ENCODE measurements at regions not wholly inside any gene's neighbourhood (a gene's known extent, or its start where the extent isn't known, plus 50 kb on each side); places are given as distances from the start of the nearest gene placed in this dataset.

DNA sequence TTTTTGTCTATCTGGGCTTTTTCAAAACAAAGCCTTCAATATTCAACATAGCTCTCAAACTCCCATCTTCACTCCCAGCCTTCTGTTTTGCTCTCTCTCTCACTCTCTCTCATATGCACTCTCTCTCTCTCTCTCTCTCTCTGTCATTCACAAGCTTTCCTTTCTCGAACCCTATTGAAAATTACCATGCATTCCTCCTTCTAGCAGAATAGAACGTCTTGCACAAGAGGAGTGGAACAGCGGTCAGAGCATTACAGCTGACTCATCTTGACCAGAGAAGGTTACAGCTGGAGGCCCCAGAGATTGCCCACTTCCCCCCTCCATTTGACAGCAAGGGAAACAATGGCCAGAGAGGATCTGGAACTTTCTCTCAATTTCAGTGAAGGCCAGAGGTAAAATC lies 51.0 kb upstream of the LIFR start:
- no peak for TF ChIP-seq Cebpa-rat (IDR thresholded peaks at IDR 0.05)
- H3K4me3 ChIP-seq: no peak overlapping the region
- H3K9ac ChIP-seq: no peak overlapping the region
- no peak overlapping the region for H3K27ac ChIP-seq
- no peaks in the 10 kb centered on the region for H3K27me3 ChIP-seq
- H3K9me3 ChIP-seq: no peaks in the 10 kb centered on the region
- H4K20me1 ChIP-seq: no peaks in the 10 kb centered on the region
- H3K36me3 ChIP-seq: no peaks in the 10 kb centered on the region
- H3K4me1 ChIP-seq: no peaks in the 10 kb centered on the region
- no peak overlapping the region for H3K4me2 ChIP-seq

- no peaks in the 10 kb centered on the region for H3K36me3 ChIP-seq
- H3K27ac ChIP-seq: no peak overlapping the region
- no peaks in the 10 kb centered on the region for H4K20me1 ChIP-seq
- no peak overlapping the region for H3K9ac ChIP-seq
- H3K27me3 ChIP-seq: no peaks in the 10 kb centered on the region
- no peaks in the 10 kb centered on the region for H3K9me3 ChIP-seq
- no peak overlapping the region for H3K4me2 ChIP-seq
- TF ChIP-seq Cebpa-rat (IDR thresholded peaks at IDR 0.05): no peak
- no peaks in the 10 kb centered on the region for H3K4me1 ChIP-seq
- H3K4me3 ChIP-seq: no peak overlapping the region
These were observed 51.6 kb upstream of the LIFR start for GRCh38 chr5:38607930-38608564.

- Histone ChIP-seq H3K9me3 (no peaks in the 10 kb centered on the region), H3K36me3 (no peaks in the 10 kb centered on the region), H3K4me1 (no peaks in the 10 kb centered on the region), H3K27ac (no peak overlapping the region), H4K20me1 (no peaks in the 10 kb centered on the region), H3K9ac (no peak overlapping the region), H3K4me2 (no peak overlapping the region), H3K27me3 (no peaks in the 10 kb centered on the region), H3K4me3 (no peak overlapping the region)
- no peak for TF ChIP-seq Cebpa-rat (IDR thresholded peaks at IDR 0.05)
These were observed 52.4 kb upstream of the LIFR start for GRCh38 chr5:38608874-38609273.

DNA sequence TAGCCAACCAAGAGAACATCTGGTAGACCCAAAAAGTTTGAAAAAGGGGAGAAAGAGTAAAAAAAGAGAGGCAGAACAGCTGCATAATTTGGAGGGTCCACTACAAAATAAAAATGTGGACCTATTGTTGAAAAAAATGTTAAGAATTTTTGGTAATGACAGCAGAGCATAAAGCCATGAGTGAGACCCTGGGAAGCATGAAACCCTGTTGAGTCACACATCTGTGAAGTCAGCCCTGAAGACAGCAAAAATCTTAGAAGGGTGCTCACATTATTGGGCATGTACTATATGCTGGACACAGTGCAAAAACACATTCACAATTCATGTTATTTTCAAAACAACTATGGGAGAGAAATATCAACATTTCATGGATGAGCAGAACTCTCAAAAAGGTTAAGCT lies 56.4 kb upstream of the LIFR start:
- H3K27ac ChIP-seq: no peak overlapping the region
- no peak overlapping the region for H3K9ac ChIP-seq
- H3K4me1 ChIP-seq: no peaks in the 10 kb centered on the region
- H3K4me3 ChIP-seq: no peak overlapping the region
- H3K27me3 ChIP-seq: no peaks in the 10 kb centered on the region
- no peak for TF ChIP-seq Cebpa-rat (IDR thresholded peaks at IDR 0.05)
- peaks cover 2% of the 10 kb centered on the region for H3K9me3 ChIP-seq
- H3K4me2 ChIP-seq: no peak overlapping the region
- H3K36me3 ChIP-seq: no peaks in the 10 kb centered on the region
- no peaks in the 10 kb centered on the region for H4K20me1 ChIP-seq

DNA sequence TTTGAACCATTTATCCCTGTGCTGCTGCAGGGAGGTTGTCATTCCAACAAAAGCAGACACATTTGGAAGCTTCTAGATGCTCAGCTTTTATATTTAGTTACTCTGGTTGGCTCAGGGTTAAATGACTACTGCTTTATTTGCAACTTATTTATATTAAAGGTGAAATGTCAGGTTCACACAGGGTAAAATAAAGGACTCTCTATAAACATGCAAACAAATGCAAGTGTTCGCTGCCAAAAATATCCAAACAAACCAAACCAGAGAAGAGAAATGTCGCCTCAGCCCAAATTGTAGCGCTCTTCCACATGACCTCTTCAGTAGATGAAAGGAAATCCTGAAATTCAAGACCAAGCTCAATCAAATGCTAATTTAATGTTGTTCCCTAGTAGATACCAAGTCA lies 57.0 kb upstream of the LIFR start:
- Histone ChIP-seq H3K27me3 (no peaks in the 10 kb centered on the region), H4K20me1 (no peaks in the 10 kb centered on the region), H3K27ac (no peak overlapping the region), H3K4me2 (no peak overlapping the region), H3K36me3 (no peaks in the 10 kb centered on the region), H3K4me1 (no peaks in the 10 kb centered on the region), H3K9me3 (peaks cover 8% of the 10 kb centered on the region), H3K4me3 (no peak overlapping the region), H3K9ac (no peak overlapping the region)
- TF ChIP-seq Cebpa-rat (IDR thresholded peaks at IDR 0.05): no peak

DNA sequence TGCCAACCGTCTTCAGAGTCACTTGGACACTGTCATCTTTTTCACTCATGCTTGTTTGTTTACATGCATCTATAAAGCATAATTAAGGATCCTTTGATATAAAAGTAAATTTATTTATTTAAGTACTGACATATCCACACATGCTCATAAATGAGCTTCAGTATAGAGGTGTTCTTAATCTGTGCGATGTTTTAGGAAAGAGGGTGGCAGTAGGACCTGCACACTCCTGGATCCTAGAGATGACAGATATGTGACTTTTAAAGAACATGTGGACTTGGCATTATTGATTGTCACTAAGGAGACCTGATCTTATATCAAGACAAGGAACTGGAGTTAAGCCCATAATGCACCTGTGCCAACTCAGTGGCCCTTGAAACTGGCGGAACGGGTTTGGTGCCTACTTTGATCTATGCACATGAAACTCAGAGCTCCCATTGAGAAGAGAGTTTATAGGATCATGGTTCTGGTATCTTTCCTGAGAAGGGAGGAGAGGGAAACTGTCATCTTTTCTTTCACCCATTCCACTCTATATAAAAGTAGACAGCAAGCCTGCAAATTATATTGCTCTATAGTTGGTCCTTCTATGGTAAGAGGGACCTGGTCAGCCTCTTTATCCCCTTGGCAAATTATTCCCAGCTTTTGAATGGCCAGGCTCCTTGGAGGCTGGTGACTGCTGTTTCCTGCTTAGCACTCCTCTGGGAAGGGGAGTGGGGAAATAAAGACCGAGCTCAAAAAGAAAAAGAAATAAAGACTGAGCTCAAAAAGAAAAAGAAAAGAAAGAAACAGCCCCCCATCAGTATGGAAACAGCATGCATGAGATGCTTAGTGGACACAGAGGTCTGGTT lies 57.8 kb upstream of the LIFR start:
- H3K4me3 ChIP-seq: no peak overlapping the region
- H3K4me2 ChIP-seq: no peak overlapping the region
- TF ChIP-seq Cebpa-rat (IDR thresholded peaks at IDR 0.05): no peak
- H3K27ac ChIP-seq: no peak overlapping the region
- no peaks in the 10 kb centered on the region for H3K27me3 ChIP-seq
- no peaks in the 10 kb centered on the region for H3K36me3 ChIP-seq
- peaks cover 14% of the 10 kb centered on the region for H3K9me3 ChIP-seq
- H3K4me1 ChIP-seq: no peaks in the 10 kb centered on the region
- H4K20me1 ChIP-seq: no peaks in the 10 kb centered on the region
- H3K9ac ChIP-seq: no peak overlapping the region

DNA sequence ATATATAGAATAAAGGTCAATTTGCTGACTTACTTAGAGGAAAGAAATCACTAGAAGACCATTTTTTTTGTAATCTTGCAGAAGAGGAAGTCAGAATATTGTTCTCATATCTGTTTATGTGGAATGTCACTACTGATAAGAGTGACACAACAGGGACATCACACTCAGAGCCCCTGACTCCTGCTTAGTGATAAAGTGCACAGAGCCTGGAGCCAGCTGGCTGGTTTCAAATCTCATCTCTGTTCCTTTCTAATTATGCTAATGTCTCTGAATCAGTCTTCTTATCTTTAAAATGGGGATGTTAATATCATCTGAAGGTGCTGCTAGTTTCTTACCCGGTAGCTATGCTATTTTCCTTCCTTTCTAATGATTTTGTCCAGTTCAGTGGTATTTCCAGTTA lies 58.6 kb upstream of the LIFR start:
- Histone ChIP-seq H3K4me2 (no peak overlapping the region), H3K4me3 (no peak overlapping the region), H3K4me1 (no peaks in the 10 kb centered on the region), H3K36me3 (no peaks in the 10 kb centered on the region), H4K20me1 (no peaks in the 10 kb centered on the region), H3K27ac (no peak overlapping the region), H3K9me3 (peaks cover 22% of the 10 kb centered on the region), H3K9ac (no peak overlapping the region), H3K27me3 (no peaks in the 10 kb centered on the region)
- no peak for TF ChIP-seq Cebpa-rat (IDR thresholded peaks at IDR 0.05)

GRCh38 chr5:38615981-38616451 lies 59.6 kb upstream of the LIFR start:
- TF ChIP-seq Cebpa-rat (IDR thresholded peaks at IDR 0.05): no peak
- Histone ChIP-seq H3K4me2 (no peak overlapping the region), H3K9ac (no peak overlapping the region), H3K4me1 (no peaks in the 10 kb centered on the region), H4K20me1 (no peaks in the 10 kb centered on the region), H3K4me3 (no peak overlapping the region), H3K9me3 (peaks cover 23% of the 10 kb centered on the region), H3K36me3 (no peaks in the 10 kb centered on the region), H3K27ac (no peak overlapping the region), H3K27me3 (no peaks in the 10 kb centered on the region)

DNA sequence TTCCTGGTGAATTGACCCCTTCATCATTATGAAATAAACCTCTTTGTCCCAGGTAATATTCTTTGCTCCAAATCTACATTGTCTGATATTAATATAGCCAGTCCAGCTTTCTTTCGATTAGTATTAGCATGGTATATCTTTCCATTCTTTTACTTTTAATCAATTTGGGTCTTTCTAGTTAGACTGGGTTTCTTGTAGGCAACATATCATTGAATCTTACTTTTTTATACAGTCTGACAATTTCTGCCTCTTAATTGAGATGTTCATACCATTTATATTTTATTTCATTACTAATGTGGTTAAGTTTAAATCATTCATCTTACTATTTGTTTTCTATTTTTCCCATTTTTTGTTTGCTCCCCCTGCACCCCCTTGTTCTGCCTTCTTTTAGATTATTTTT lies 61.7 kb upstream of the LIFR start:
- no peak overlapping the region for H3K27ac ChIP-seq
- H3K27me3 ChIP-seq: no peaks in the 10 kb centered on the region
- TF ChIP-seq Cebpa-rat (IDR thresholded peaks at IDR 0.05): no peak
- H3K9me3 ChIP-seq: peaks cover 23% of the 10 kb centered on the region
- H4K20me1 ChIP-seq: no peaks in the 10 kb centered on the region
- H3K36me3 ChIP-seq: no peaks in the 10 kb centered on the region
- no peak overlapping the region for H3K4me2 ChIP-seq
- H3K4me1 ChIP-seq: no peaks in the 10 kb centered on the region
- H3K9ac ChIP-seq: no peak overlapping the region
- no peak overlapping the region for H3K4me3 ChIP-seq

DNA sequence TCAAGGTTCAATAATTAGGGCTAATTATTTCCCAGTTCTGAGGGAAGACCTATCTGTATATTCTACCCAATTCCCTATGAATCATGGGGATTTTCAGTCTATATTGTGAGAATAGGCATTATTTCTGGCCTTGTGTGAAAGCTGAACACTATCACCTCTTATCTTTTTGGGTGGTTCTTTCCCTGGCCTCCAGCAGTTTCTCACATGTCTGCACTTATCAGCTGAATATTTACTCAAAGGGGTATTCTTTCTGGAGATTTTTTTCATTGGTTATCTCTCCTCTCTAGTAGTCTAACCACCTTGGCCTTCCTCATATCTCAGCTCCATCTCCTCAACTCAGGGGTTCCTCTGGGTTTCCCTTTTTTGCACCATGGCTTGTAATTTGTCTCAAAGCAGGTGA lies 64.9 kb upstream of the LIFR start:
- H3K9me3 ChIP-seq: peaks cover 23% of the 10 kb centered on the region
- H3K27me3 ChIP-seq: no peaks in the 10 kb centered on the region
- no peak overlapping the region for H3K4me3 ChIP-seq
- H3K9ac ChIP-seq: no peak overlapping the region
- no peaks in the 10 kb centered on the region for H3K36me3 ChIP-seq
- H3K4me1 ChIP-seq: no peaks in the 10 kb centered on the region
- TF ChIP-seq Cebpa-rat (IDR thresholded peaks at IDR 0.05): no peak
- H3K4me2 ChIP-seq: no peak overlapping the region
- no peak overlapping the region for H3K27ac ChIP-seq
- H4K20me1 ChIP-seq: no peaks in the 10 kb centered on the region
